ENCODE measurements at regions not wholly inside any gene's neighbourhood (a gene's known extent, or its start where the extent isn't known, plus 50 kb on each side); places are given as distances from the start of the nearest gene placed in this dataset.

- no peak for DNase-seq
Measured at GRCh38 chr14:62308316-62308715, 546.1 kb downstream of the SNAPC1 start.

- DNase-seq = no peak
Measured at GRCh38 chr14:62308891-62309290, 546.7 kb downstream of the SNAPC1 start.

GRCh38 chr14:62313212-62313611, 551.0 kb downstream of the SNAPC1 start:
- DNase-seq = no peak

GRCh38 chr14:62314221-62314620, 552.0 kb downstream of the SNAPC1 start:
- DNase-seq = no peak

- no peak for DNase-seq
Measured at GRCh38 chr14:62314871-62315270, 552.7 kb downstream of the SNAPC1 start.

GRCh38 chr14:62315631-62316030, 553.4 kb downstream of the SNAPC1 start:
- DNase-seq = no peak

- no peak for DNase-seq
Measured at GRCh38 chr14:62322216-62322615, 560.0 kb downstream of the SNAPC1 start.

- DNase-seq = no peak
Measured at GRCh38 chr14:62329427-62329826, 567.2 kb downstream of the SNAPC1 start.

- no peak for DNase-seq
Measured at GRCh38 chr14:62347562-62348011, 585.4 kb downstream of the SNAPC1 start.

GRCh38 chr14:62357362-62357761, 595.1 kb downstream of the SNAPC1 start:
- no peak for DNase-seq

- no peak for DNase-seq
Measured at GRCh38 chr14:62364161-62364560, 601.9 kb downstream of the SNAPC1 start.

- DNase-seq = no peak
Measured at GRCh38 chr14:62364800-62365280, 602.6 kb downstream of the SNAPC1 start.

- DNase-seq = no peak
Measured at GRCh38 chr14:62369919-62370560, 607.8 kb downstream of the SNAPC1 start.

GRCh38 chr14:62373944-62374343, 611.7 kb downstream of the SNAPC1 start:
- DNase-seq = no peak

GRCh38 chr14:62378057-62378456, 615.8 kb downstream of the SNAPC1 start:
- no peak for DNase-seq

- DNase-seq = no peak
Measured at GRCh38 chr14:62381311-62382070, 619.3 kb downstream of the SNAPC1 start.

- DNase-seq = no peak
Measured at GRCh38 chr14:62409169-62409568, 636.1 kb downstream of the KCNH5 start.

- DNase-seq = no peak
Measured at GRCh38 chr14:62409626-62410300, 635.5 kb downstream of the KCNH5 start.

GRCh38 chr14:62420847-62421246, 624.4 kb downstream of the KCNH5 start:
- DNase-seq = no peak

GRCh38 chr14:62428429-62429203, 616.6 kb downstream of the KCNH5 start:
- no peak for DNase-seq

- DNase-seq = no peak
Measured at GRCh38 chr14:62429683-62430082, 615.6 kb downstream of the KCNH5 start.

GRCh38 chr14:62431496-62431895, 613.8 kb downstream of the KCNH5 start:
- no peak for DNase-seq

- DNase-seq = no peak
Measured at GRCh38 chr14:62432955-62433354, 612.3 kb downstream of the KCNH5 start.
